ENCODE measurements at regions not wholly inside any gene's neighbourhood (a gene's known extent, or its start where the extent isn't known, plus 50 kb on each side); places are given as distances from the start of the nearest gene placed in this dataset.

DNA sequence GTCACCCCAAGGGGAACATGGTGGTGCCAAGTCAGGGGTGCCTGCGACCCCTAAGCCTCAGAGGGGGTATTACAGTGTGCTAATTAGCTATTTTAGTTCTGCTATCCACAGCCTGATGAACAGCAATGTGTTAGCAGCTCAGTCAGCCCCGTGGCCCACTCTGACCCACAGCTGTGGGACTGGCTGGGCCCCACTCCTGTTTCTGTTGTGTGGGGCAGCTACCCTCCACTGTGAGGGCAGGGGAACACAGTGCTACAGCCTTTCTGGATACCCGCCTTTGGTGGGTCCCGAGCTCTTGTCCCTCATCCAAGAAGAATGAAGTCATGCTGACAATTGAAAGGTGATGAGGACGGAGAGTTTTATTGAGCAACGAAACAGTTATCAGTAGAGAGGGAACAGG is 152.5 kb upstream of the GGTLC1 start:
- DNase-seq = no peak
- TF ChIP-seq, protein P1, sequence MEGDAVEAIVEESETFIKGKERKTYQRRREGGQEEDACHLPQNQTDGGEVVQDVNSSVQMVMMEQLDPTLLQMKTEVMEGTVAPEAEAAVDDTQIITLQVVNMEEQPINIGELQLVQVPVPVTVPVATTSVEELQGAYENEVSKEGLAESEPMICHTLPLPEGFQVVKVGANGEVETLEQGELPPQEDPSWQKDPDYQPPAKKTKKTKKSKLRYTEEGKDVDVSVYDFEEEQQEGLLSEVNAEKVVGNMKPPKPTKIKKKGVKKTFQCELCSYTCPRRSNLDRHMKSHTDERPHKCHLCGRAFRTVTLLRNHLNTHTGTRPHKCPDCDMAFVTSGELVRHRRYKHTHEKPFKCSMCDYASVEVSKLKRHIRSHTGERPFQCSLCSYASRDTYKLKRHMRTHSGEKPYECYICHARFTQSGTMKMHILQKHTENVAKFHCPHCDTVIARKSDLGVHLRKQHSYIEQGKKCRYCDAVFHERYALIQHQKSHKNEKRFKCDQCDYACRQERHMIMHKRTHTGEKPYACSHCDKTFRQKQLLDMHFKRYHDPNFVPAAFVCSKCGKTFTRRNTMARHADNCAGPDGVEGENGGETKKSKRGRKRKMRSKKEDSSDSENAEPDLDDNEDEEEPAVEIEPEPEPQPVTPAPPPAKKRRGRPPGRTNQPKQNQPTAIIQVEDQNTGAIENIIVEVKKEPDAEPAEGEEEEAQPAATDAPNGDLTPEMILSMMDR (IDR thresholded peaks at IDR 0.05; ENCODE audit: insufficient read depth in 1 of 2, low read depth in 1 of 2, low read length in 1 of 2, severe bottlenecking in 1 of 2, unreplicated experiment in 1 of 2) = no peak
- intact Hi-C loops (cut with micrococcal nuclease; ENCODE audit: unreplicated experiment) = no loop called here
- ChIA-PET POLR2A (no interaction called here), CTCF (no interaction called here)
- H3K4me3 ChIP-seq (ENCODE audit: low read depth, low read length) = no peak overlapping the region
- H3K9me3 ChIP-seq = peaks cover 12% of the 10 kb centered on the region
- H3K36me3 ChIP-seq (ENCODE audit: control insufficient read depth, insufficient read depth, low read length) = no peaks in the 10 kb centered on the region
- Mint-ChIP-seq H3K4me1 (ENCODE audit: low read depth, unreplicated experiment) (no peaks in the 10 kb centered on the region), H3K4me3 (ENCODE audit: unreplicated experiment) (no peak overlapping the region), H3K27ac (ENCODE audit: unreplicated experiment) (no peak overlapping the region), H3K27me3 (ENCODE audit: insufficient read depth, unreplicated experiment) (peaks cover 8% of the 10 kb centered on the region), H3K9me3 (ENCODE audit: unreplicated experiment) (peaks cover 10% of the 10 kb centered on the region), H3K36me3 (ENCODE audit: insufficient read depth, unreplicated experiment) (no peaks in the 10 kb centered on the region)
- H3K27me3 ChIP-seq (replicated peaks; ENCODE audit: control insufficient read depth, insufficient read depth, low read length) = no peaks in the 10 kb centered on the region
- H3K4me1 ChIP-seq = no peaks in the 10 kb centered on the region
- BruUV-seq (replicated peaks) = no TSS peak

DNA sequence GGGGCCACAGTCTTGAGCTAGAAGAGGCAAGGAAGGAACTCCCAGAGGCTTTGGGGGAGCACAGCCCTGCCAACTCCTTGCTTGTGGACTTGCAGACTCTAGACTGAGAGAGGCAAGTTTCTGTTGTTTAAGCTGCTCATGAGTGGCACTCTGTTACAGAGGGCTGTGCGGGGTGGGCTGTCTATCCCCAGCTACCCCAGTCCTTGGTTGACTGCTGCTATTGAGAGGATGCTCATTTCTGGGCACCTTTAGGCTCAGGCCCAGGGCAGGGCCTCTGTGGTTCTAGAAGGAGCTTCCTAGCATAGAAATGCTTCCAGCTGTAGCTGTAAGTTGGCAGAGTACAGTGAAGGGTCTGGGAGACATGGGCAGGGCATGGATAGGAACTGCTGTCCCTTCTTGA is 151.3 kb upstream of the GGTLC1 start:
- Histone ChIP-seq H3K27me3 (replicated peaks; ENCODE audit: control insufficient read depth, insufficient read depth, low read length) (no peaks in the 10 kb centered on the region), H3K9me3 (peaks cover 12% of the 10 kb centered on the region), H3K36me3 (ENCODE audit: control insufficient read depth, insufficient read depth, low read length) (no peaks in the 10 kb centered on the region), H3K4me1 (peaks cover 2% of the 10 kb centered on the region), H3K4me3 (ENCODE audit: low read depth, low read length) (no peak overlapping the region)
- Mint-ChIP-seq H3K4me1 (ENCODE audit: low read depth, unreplicated experiment) (no peaks in the 10 kb centered on the region), H3K27me3 (ENCODE audit: insufficient read depth, unreplicated experiment) (peaks cover 3% of the 10 kb centered on the region), H3K36me3 (ENCODE audit: insufficient read depth, unreplicated experiment) (no peaks in the 10 kb centered on the region), H3K9me3 (ENCODE audit: unreplicated experiment) (peaks cover 10% of the 10 kb centered on the region), H3K4me3 (ENCODE audit: unreplicated experiment) (no peak overlapping the region), H3K27ac (ENCODE audit: unreplicated experiment) (no peak overlapping the region)
- BruUV-seq (replicated peaks) = no TSS peak
- ChIA-PET POLR2A (no interaction called here), CTCF (no interaction called here)
- intact Hi-C loops (cut with micrococcal nuclease; ENCODE audit: unreplicated experiment) = no loop called here
- TF ChIP-seq, protein P1 (IDR thresholded peaks at IDR 0.05; ENCODE audit: insufficient read depth in 1 of 2, low read depth in 1 of 2, low read length in 1 of 2, severe bottlenecking in 1 of 2, unreplicated experiment in 1 of 2) = no peak
- DNase-seq = no peak

DNA sequence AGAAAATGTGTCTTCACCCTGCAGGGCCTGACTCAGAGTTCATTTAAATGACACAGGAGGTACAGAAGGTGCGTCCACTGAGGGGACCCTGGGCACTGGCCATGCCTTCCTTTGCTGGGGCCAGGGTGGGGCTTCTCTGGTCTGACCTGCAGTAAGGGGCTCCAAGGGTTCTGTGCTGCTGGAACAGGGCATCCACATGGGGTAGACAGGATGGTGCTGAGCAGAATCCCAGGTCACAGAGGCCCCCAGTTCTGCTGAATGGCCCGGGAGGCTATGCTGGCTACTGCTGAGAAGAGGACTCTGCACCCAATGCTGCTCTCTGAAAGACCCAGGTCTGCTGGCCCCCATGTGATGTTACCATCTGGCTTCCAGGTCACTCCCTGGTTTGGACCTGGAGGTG is 150.4 kb upstream of the GGTLC1 start:
- Mint-ChIP-seq H3K4me1 (ENCODE audit: low read depth, unreplicated experiment) (peaks cover 4% of the 10 kb centered on the region), H3K9me3 (ENCODE audit: unreplicated experiment) (peaks cover 10% of the 10 kb centered on the region), H3K36me3 (ENCODE audit: insufficient read depth, unreplicated experiment) (no peaks in the 10 kb centered on the region), H3K27me3 (ENCODE audit: insufficient read depth, unreplicated experiment) (peaks cover 3% of the 10 kb centered on the region), H3K27ac (ENCODE audit: unreplicated experiment) (no peak overlapping the region), H3K4me3 (ENCODE audit: unreplicated experiment) (no peak overlapping the region)
- no peaks in the 10 kb centered on the region for H3K27me3 ChIP-seq (replicated peaks; ENCODE audit: control insufficient read depth, insufficient read depth, low read length)
- ChIA-PET CTCF (no interaction called here), POLR2A (no interaction called here)
- intact Hi-C loops (cut with micrococcal nuclease; ENCODE audit: unreplicated experiment) = no loop called here
- no TSS peak for BruUV-seq (replicated peaks)
- DNase-seq = no peak
- TF ChIP-seq, protein P1 (IDR thresholded peaks at IDR 0.05; ENCODE audit: insufficient read depth in 1 of 2, low read depth in 1 of 2, low read length in 1 of 2, severe bottlenecking in 1 of 2, unreplicated experiment in 1 of 2) = no peak
- no peak overlapping the region for H3K4me3 ChIP-seq (ENCODE audit: low read depth, low read length)
- peaks cover 11% of the 10 kb centered on the region for H3K4me1 ChIP-seq
- H3K36me3 ChIP-seq (ENCODE audit: control insufficient read depth, insufficient read depth, low read length) = no peaks in the 10 kb centered on the region
- H3K9me3 ChIP-seq = peaks cover 12% of the 10 kb centered on the region

Measured in Caco-2 (cell line).